GM12878 (cell line): ENCODE measurements at regions not wholly inside any gene's neighbourhood (a gene's known extent, or its start where the extent isn't known, plus 50 kb on each side); places are given as distances from the start of the nearest gene placed in this dataset.

ENCODE experiments used
- ATAC-seq: fragments of 200-7000 bp; cut with Tn5 transposase; 3 replicates; pipeline ENCODE4 v1.9.1; 2020; ENCODE audit warnings: mild to moderate bottlenecking, moderate library complexity
- BruUV-seq: library from RNA; stranded (reverse); fragments of 400-500 nt; replicated peaks from 2 replicates; lab custom pipeline; 2021; lab: Mats Ljungman, UMichigan
- CTCF ChIA-PET: fragments of 300-600 bp; sonication (Branson Sonifier 250); formaldehyde crosslinking; extraction: SDS; loops from one replicate; lab custom pipeline; 2021; ENCODE audit warnings: inconsistent platforms; lab: Yijun Ruan, JAX
- POLR2A ChIA-PET: fragments of 350-600 bp; formaldehyde crosslinking; extraction: SDS; loops from one replicate; lab custom pipeline; 2021; ENCODE audit warnings: inconsistent platforms; lab: Charles Lee
- RAD21 ChIA-PET: fragments of 300-600 bp; sonication (Branson Sonifier 250); formaldehyde crosslinking; loops from one replicate; lab custom pipeline; 2023; ENCODE audit warnings: antibody characterized with exemption; ENCODE audit not compliant: unreplicated experiment; lab: Charles Lee
- SMC1A ChIA-PET: fragments of 300-600 bp; sonication (Branson Sonifier 250); formaldehyde crosslinking; loops from one replicate; lab custom pipeline; 2023; ENCODE audit not compliant: unreplicated experiment, uncharacterized antibody; lab: Charles Lee
- DNase-seq: peaks from one replicate; pipeline ENCODE4 v3.0.0-alpha.2; 2011; ENCODE audit warnings: low read depth, low spot score
- FAIRE-seq: peaks from 3 replicates; lab custom pipeline; 2011; peaks lifted over from hg19 to GRCh38; lab: Jason Lieb, UNC
- H2AFZ ChIP-seq: 2 replicates; pipeline ENCODE4 v1.6.0; 2011; ENCODE audit warnings: low read depth, low read length, control low read depth; ENCODE audit not compliant: control insufficient read depth
- H3K27ac ChIP-seq: 2 replicates; pipeline ENCODE4 v1.5.1; 2011; ENCODE audit warnings: control low read depth; ENCODE audit not compliant: control insufficient read depth, insufficient read depth
- H3K27me3 ChIP-seq, 2 experiments: replicated peaks in 1 of 2; 2 replicates each; pipeline versions ENCODE4 v1.6.0 to v1.6.1; 2011; ENCODE audit warnings: low read length in 1 of 2; ENCODE audit not compliant: control insufficient read depth in 2 of 2, insufficient read depth in 2 of 2
- H3K36me3 ChIP-seq, 2 experiments: 2 replicates each; pipeline ENCODE4 v1.5.1; 2011; ENCODE audit warnings: low read length in 1 of 2; ENCODE audit not compliant: control insufficient read depth in 2 of 2, insufficient read depth in 2 of 2
- H3K4me1 ChIP-seq: 2 replicates; pipeline ENCODE4 v1.6.1; 2011; ENCODE audit warnings: mild to moderate bottlenecking, low read length, moderate library complexity, mixed read lengths; ENCODE audit not compliant: control insufficient read depth, insufficient read depth
- H3K4me2 ChIP-seq: 2 replicates; pipeline ENCODE4 v1.6.0; 2011; ENCODE audit warnings: control low read depth; ENCODE audit not compliant: control insufficient read depth, insufficient read depth
- H3K4me3 ChIP-seq: fragments of 200-600 bp; sonication (generic); 2 replicates; pipeline ENCODE4 v1.5.1; 2016
- H3K79me2 ChIP-seq: 2 replicates; pipeline ENCODE4 v1.6.0; 2011; ENCODE audit warnings: low read length; ENCODE audit not compliant: control insufficient read depth, insufficient read depth
- H3K9ac ChIP-seq: 2 replicates; pipeline ENCODE4 v1.8.0; 2011; ENCODE audit warnings: low read length, control low read depth, mixed read lengths; ENCODE audit not compliant: control insufficient read depth, insufficient read depth
- H3K9me3 ChIP-seq: replicated peaks from 3 replicates; pipeline ENCODE4 v1.5.1; 2011; ENCODE audit warnings: mild to moderate bottlenecking, low read length; ENCODE audit not compliant: control insufficient read depth, insufficient read depth
- H4K20me1 ChIP-seq: 2 replicates; pipeline ENCODE4 v1.6.0; 2011; ENCODE audit not compliant: control insufficient read depth, insufficient read depth
- BACH1 ChIP-seq: fragments of 450-650 bp; IDR thresholded peaks from 2 replicates; pipeline ENCODE4 v1.6.1; 2017; ENCODE audit warnings: mild to moderate bottlenecking, borderline replicate concordance
- LARP7 ChIP-seq: fragments of 450-650 bp; IDR thresholded peaks from 2 replicates; pipeline ENCODE4 v1.6.1; 2017; ENCODE audit warnings: mild to moderate bottlenecking
- NFXL1 ChIP-seq: fragments of 450-650 bp; IDR thresholded peaks from 2 replicates; pipeline ENCODE4 v1.6.1; 2017; ENCODE audit warnings: antibody characterized with exemption, mild to moderate bottlenecking, borderline replicate concordance
- SMAD1 ChIP-seq: fragments of 450-650 bp; IDR thresholded peaks from 2 replicates; pipeline ENCODE4 v1.6.1; 2018; ENCODE audit warnings: mild to moderate bottlenecking, low read depth; ENCODE audit not compliant: partially characterized antibody
- SRF ChIP-seq, 2 experiments: IDR thresholded peaks; 2 replicates each; pipeline ENCODE4 v1.6.1; 2011; ENCODE audit warnings: low read depth in 2 of 2, low read length in 2 of 2, mild to moderate bottlenecking in 1 of 2, moderate library complexity in 1 of 2
- WGBS: methylation state at CpG from one replicate; pipeline ENCODE4 v1.1.6; 2016; ENCODE audit warnings: low lambda C conversion rate; ENCODE audit not compliant: insufficient replicate concordance, insufficient coverage; ENCODE audit errors: missing lambda C conversion rate; 5-methylcytosine and 5-hydroxymethylcytosine counted together
- in situ Hi-C: fragments of 300-500 bp; cut with MboI; formaldehyde crosslinking; loops from 9 replicates; pipeline ENCODE4 v1.14.3; 2018; ENCODE audit warnings: mixed read lengths
- intact Hi-C: fragments of 100-400 bp; cut with micrococcal nuclease; formaldehyde crosslinking; loops from one replicate; pipeline ENCODE4 v1.14.2; 2022; ENCODE audit not compliant: unreplicated experiment
- TF ChIP-seq, protein P1 (sequence below): fragments of 450-650 bp; formaldehyde crosslinking; IDR thresholded peaks from 2 replicates; pipeline ENCODE4 v1.4.0; 2022; ENCODE audit warnings: mild to moderate bottlenecking, moderate library complexity
- TF ChIP-seq, protein P2 (sequence below): IDR thresholded peaks from 2 replicates; pipeline ENCODE4 v1.6.1; 2012; ENCODE audit warnings: low read depth, low read length, improper control_type of control experiment
- TF ChIP-seq, protein P3 (sequence below): IDR thresholded peaks from 2 replicates; pipeline ENCODE4 v1.6.1; 2011; ENCODE audit warnings: borderline replicate concordance, low read depth, mild to moderate bottlenecking, moderate library complexity, low read length; ENCODE audit not compliant: insufficient read depth, poor library complexity, severe bottlenecking
- TF ChIP-seq, protein P4 (sequence below): fragments of 450-650 bp; IDR thresholded peaks from 2 replicates; pipeline ENCODE4 v1.6.1; 2016; ENCODE audit warnings: mild to moderate bottlenecking, moderate library complexity, borderline replicate concordance
- TF ChIP-seq, protein P5 (sequence below): fragments of 450-650 bp; IDR thresholded peaks from 2 replicates; pipeline ENCODE4 v1.6.1; 2018; ENCODE audit warnings: borderline replicate concordance, mild to moderate bottlenecking; ENCODE audit not compliant: partially characterized antibody

DNA sequence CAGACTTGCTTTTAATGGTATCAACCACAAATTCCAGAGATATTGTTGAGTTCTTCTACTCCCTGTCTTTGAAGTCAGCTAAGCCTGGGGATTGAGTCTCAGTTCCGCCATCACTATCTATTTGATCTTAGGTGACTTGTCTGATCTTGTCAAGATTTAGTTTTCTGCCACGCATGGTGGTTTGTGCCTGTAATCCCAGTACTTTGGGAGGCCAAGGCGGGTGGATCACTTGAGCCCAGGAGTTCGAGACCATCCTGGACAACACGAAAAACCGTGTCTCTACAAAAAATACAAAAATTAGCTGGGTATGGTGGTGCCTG is 376.9 kb downstream of the FGF9 start (continued):
- TF ChIP-seq, protein P1, sequence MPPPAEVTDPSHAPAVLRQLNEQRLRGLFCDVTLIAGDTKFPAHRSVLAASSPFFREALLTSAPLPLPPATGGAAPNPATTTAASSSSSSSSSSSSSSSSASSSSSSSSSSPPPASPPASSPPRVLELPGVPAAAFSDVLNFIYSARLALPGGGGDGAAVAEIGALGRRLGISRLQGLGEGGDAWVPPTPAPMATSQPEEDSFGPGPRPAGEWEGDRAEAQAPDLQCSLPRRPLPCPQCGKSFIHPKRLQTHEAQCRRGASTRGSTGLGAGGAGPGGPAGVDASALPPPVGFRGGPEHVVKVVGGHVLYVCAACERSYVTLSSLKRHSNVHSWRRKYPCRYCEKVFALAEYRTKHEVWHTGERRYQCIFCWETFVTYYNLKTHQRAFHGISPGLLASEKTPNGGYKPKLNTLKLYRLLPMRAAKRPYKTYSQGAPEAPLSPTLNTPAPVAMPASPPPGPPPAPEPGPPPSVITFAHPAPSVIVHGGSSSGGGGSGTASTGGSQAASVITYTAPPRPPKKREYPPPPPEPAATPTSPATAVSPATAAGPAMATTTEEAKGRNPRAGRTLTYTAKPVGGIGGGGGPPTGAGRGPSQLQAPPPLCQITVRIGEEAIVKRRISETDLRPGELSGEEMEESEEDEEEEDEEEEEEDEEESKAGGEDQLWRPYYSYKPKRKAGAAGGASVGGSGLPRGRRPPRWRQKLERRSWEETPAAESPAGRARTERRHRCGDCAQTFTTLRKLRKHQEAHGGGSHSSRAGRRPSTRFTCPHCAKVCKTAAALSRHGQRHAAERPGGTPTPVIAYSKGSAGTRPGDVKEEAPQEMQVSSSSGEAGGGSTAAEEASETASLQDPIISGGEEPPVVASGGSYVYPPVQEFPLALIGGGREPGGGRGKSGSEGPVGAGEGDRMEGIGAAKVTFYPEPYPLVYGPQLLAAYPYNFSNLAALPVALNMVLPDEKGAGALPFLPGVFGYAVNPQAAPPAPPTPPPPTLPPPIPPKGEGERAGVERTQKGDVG (CRISPR knock-in tag), result no peak
- TF ChIP-seq, protein P2, sequence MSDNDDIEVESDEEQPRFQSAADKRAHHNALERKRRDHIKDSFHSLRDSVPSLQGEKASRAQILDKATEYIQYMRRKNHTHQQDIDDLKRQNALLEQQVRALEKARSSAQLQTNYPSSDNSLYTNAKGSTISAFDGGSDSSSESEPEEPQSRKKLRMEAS, result no peak
- TF ChIP-seq, protein P3, sequence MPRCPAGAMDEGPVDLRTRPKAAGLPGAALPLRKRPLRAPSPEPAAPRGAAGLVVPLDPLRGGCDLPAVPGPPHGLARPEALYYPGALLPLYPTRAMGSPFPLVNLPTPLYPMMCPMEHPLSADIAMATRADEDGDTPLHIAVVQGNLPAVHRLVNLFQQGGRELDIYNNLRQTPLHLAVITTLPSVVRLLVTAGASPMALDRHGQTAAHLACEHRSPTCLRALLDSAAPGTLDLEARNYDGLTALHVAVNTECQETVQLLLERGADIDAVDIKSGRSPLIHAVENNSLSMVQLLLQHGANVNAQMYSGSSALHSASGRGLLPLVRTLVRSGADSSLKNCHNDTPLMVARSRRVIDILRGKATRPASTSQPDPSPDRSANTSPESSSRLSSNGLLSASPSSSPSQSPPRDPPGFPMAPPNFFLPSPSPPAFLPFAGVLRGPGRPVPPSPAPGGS, result no peak

DNA sequence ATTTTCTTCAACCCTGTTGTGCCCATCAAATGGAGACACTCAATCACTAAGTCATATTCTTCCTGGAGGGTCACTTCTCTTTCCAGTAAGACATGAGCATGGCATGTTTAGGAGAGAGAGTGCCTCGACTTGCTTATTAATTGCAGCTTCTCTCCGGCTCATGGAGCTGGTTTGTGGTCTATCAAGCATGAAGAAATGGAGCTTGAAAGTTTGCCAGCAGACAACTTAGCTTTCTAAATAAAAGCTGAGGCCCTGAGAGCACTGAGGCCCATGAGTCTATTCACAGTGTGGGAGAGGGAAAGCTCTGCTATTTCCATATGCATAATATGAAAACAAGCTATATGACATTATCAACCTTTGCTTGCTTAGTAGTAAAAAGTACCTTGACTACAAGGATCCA is 378.5 kb downstream of the FGF9 start:
- SMC1A ChIA-PET, result interaction anchor here (0.5 to 1.3 kb wide), 3 partner anchors 10 to 447 kb away, joined by 3 to 6 read pairs (median 3); no protein-coding TSS in a partner anchor
- no peaks in the 10 kb centered on the region for H3K79me2 ChIP-seq
- no peak for DNase-seq
- ATAC-seq, result no peak
- no peaks in the 10 kb centered on the region for H3K4me1 ChIP-seq
- H2AFZ ChIP-seq, result no peak overlapping the region
- in situ Hi-C loops, result no loop called here
- H3K36me3 ChIP-seq, result no peaks in the 10 kb centered on the region
- POLR2A ChIA-PET, result no interaction called here
- no peaks in the 10 kb centered on the region; the same call in 2 of the 3 replicates for H3K9me3 ChIP-seq
- RAD21 ChIA-PET, result interaction anchor here (0.8 kb wide), 1 partner anchor 12 kb away, joined by 4 read pairs; no protein-coding TSS in a partner anchor
- no TSS peak for BruUV-seq
- 24% methylated on average over 2 of the region's 2 CpGs for WGBS
- no peak overlapping the region for H3K4me3 ChIP-seq
- CTCF ChIA-PET, result interaction anchor here (0.7 kb wide), 1 partner anchor 12 kb away, joined by 3 read pairs; no protein-coding TSS in a partner anchor
- intact Hi-C loops, result no loop called here
- no peak overlapping the region for H3K4me2 ChIP-seq
- no peaks in the 10 kb centered on the region for H4K20me1 ChIP-seq
- FAIRE-seq, result no peak
- no peak overlapping the region for H3K27ac ChIP-seq
- no peak overlapping the region for H3K9ac ChIP-seq
- no peaks in the 10 kb centered on the region for H3K27me3 ChIP-seq
- TF ChIP-seq, protein P4, sequence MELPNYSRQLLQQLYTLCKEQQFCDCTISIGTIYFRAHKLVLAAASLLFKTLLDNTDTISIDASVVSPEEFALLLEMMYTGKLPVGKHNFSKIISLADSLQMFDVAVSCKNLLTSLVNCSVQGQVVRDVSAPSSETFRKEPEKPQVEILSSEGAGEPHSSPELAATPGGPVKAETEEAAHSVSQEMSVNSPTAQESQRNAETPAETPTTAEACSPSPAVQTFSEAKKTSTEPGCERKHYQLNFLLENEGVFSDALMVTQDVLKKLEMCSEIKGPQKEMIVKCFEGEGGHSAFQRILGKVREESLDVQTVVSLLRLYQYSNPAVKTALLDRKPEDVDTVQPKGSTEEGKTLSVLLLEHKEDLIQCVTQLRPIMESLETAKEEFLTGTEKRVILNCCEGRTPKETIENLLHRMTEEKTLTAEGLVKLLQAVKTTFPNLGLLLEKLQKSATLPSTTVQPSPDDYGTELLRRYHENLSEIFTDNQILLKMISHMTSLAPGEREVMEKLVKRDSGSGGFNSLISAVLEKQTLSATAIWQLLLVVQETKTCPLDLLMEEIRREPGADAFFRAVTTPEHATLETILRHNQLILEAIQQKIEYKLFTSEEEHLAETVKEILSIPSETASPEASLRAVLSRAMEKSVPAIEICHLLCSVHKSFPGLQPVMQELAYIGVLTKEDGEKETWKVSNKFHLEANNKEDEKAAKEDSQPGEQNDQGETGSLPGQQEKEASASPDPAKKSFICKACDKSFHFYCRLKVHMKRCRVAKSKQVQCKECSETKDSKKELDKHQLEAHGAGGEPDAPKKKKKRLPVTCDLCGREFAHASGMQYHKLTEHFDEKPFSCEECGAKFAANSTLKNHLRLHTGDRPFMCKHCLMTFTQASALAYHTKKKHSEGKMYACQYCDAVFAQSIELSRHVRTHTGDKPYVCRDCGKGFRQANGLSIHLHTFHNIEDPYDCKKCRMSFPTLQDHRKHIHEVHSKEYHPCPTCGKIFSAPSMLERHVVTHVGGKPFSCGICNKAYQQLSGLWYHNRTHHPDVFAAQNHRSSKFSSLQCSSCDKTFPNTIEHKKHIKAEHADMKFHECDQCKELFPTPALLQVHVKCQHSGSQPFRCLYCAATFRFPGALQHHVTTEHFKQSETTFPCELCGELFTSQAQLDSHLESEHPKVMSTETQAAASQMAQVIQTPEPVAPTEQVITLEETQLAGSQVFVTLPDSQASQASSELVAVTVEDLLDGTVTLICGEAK, result no peak
- no peak for TF ChIP-seq SMAD1
- TF ChIP-seq, protein P5, sequence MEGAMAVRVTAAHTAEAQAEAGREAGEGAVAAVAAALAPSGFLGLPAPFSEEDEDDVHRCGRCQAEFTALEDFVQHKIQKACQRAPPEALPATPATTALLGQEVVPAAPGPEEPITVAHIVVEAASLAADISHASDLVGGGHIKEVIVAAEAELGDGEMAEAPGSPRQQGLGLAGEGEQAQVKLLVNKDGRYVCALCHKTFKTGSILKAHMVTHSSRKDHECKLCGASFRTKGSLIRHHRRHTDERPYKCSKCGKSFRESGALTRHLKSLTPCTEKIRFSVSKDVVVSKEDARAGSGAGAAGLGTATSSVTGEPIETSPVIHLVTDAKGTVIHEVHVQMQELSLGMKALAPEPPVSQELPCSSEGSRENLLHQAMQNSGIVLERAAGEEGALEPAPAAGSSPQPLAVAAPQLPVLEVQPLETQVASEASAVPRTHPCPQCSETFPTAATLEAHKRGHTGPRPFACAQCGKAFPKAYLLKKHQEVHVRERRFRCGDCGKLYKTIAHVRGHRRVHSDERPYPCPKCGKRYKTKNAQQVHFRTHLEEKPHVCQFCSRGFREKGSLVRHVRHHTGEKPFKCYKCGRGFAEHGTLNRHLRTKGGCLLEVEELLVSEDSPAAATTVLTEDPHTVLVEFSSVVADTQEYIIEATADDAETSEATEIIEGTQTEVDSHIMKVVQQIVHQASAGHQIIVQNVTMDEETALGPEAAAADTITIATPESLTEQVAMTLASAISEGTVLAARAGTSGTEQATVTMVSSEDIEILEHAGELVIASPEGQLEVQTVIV, result no peak
- no peak for TF ChIP-seq BACH1
- no peak for TF ChIP-seq NFXL1
- TF ChIP-seq SRF (IDR thresholded peaks at IDR 0.05; ENCODE audit: low read depth in 2 of 2, low read length in 2 of 2), result no peak
- TF ChIP-seq LARP7, result no peak
